GM12878 (cell line): ENCODE measurements at regions not wholly inside any gene's neighbourhood (a gene's known extent, or its start where the extent isn't known, plus 50 kb on each side); places are given as distances from the start of the nearest gene placed in this dataset.

Experiments
- ATAC-seq: fragments of 200-7000 bp; cut with Tn5 transposase; 3 replicates; pipeline ENCODE4 v1.9.1; 2020; ENCODE audit warnings: mild to moderate bottlenecking, moderate library complexity
- BruUV-seq: library from RNA; stranded (reverse); fragments of 400-500 nt; replicated peaks from 2 replicates; lab custom pipeline; 2021; lab: Mats Ljungman, UMichigan
- CTCF ChIA-PET: fragments of 300-600 bp; sonication (Branson Sonifier 250); formaldehyde crosslinking; extraction: SDS; loops from one replicate; lab custom pipeline; 2021; ENCODE audit warnings: inconsistent platforms; lab: Yijun Ruan, JAX
- POLR2A ChIA-PET: fragments of 350-600 bp; formaldehyde crosslinking; extraction: SDS; loops from one replicate; lab custom pipeline; 2021; ENCODE audit warnings: inconsistent platforms; lab: Charles Lee
- RAD21 ChIA-PET: fragments of 300-600 bp; sonication (Branson Sonifier 250); formaldehyde crosslinking; loops from one replicate; lab custom pipeline; 2023; ENCODE audit warnings: antibody characterized with exemption; ENCODE audit not compliant: unreplicated experiment; lab: Charles Lee
- SMC1A ChIA-PET: fragments of 300-600 bp; sonication (Branson Sonifier 250); formaldehyde crosslinking; loops from one replicate; lab custom pipeline; 2023; ENCODE audit not compliant: unreplicated experiment, uncharacterized antibody; lab: Charles Lee
- DNase-seq: peaks from one replicate; pipeline ENCODE4 v3.0.0-alpha.2; 2011; ENCODE audit warnings: low read depth, low spot score
- FAIRE-seq: peaks from 3 replicates; lab custom pipeline; 2011; peaks lifted over from hg19 to GRCh38; lab: Jason Lieb, UNC
- H2AFZ ChIP-seq: 2 replicates; pipeline ENCODE4 v1.6.0; 2011; ENCODE audit warnings: low read depth, low read length, control low read depth; ENCODE audit not compliant: control insufficient read depth
- H3K27ac ChIP-seq: 2 replicates; pipeline ENCODE4 v1.5.1; 2011; ENCODE audit warnings: control low read depth; ENCODE audit not compliant: control insufficient read depth, insufficient read depth
- H3K27me3 ChIP-seq, 2 experiments: replicated peaks in 1 of 2; 2 replicates each; pipeline versions ENCODE4 v1.6.0 to v1.6.1; 2011; ENCODE audit warnings: low read length in 1 of 2; ENCODE audit not compliant: control insufficient read depth in 2 of 2, insufficient read depth in 2 of 2
- H3K36me3 ChIP-seq, 2 experiments: 2 replicates each; pipeline ENCODE4 v1.5.1; 2011; ENCODE audit warnings: low read length in 1 of 2; ENCODE audit not compliant: control insufficient read depth in 2 of 2, insufficient read depth in 2 of 2
- H3K4me1 ChIP-seq: 2 replicates; pipeline ENCODE4 v1.6.1; 2011; ENCODE audit warnings: mild to moderate bottlenecking, low read length, moderate library complexity, mixed read lengths; ENCODE audit not compliant: control insufficient read depth, insufficient read depth
- H3K4me2 ChIP-seq: 2 replicates; pipeline ENCODE4 v1.6.0; 2011; ENCODE audit warnings: control low read depth; ENCODE audit not compliant: control insufficient read depth, insufficient read depth
- H3K4me3 ChIP-seq: fragments of 200-600 bp; sonication (generic); 2 replicates; pipeline ENCODE4 v1.5.1; 2016
- H3K79me2 ChIP-seq: 2 replicates; pipeline ENCODE4 v1.6.0; 2011; ENCODE audit warnings: low read length; ENCODE audit not compliant: control insufficient read depth, insufficient read depth
- H3K9ac ChIP-seq: 2 replicates; pipeline ENCODE4 v1.8.0; 2011; ENCODE audit warnings: low read length, control low read depth, mixed read lengths; ENCODE audit not compliant: control insufficient read depth, insufficient read depth
- H3K9me3 ChIP-seq: replicated peaks from 3 replicates; pipeline ENCODE4 v1.5.1; 2011; ENCODE audit warnings: mild to moderate bottlenecking, low read length; ENCODE audit not compliant: control insufficient read depth, insufficient read depth
- H4K20me1 ChIP-seq: 2 replicates; pipeline ENCODE4 v1.6.0; 2011; ENCODE audit not compliant: control insufficient read depth, insufficient read depth
- BACH1 ChIP-seq: fragments of 450-650 bp; IDR thresholded peaks from 2 replicates; pipeline ENCODE4 v1.6.1; 2017; ENCODE audit warnings: mild to moderate bottlenecking, borderline replicate concordance
- BMI1 ChIP-seq: fragments of 450-650 bp; IDR thresholded peaks from 2 replicates; pipeline ENCODE4 v1.6.1; 2016; ENCODE audit warnings: mild to moderate bottlenecking, moderate library complexity, borderline replicate concordance
- BRCA1 ChIP-seq: IDR thresholded peaks from 2 replicates; pipeline ENCODE4 v1.6.1; 2011; ENCODE audit warnings: low read depth, low read length, improper control_type of control experiment
- CBX3 ChIP-seq: fragments of 200-600 bp; sonication (generic); IDR thresholded peaks from 2 replicates; pipeline ENCODE4 v1.6.1; 2016; ENCODE audit warnings: low read depth, borderline replicate concordance
- CREM ChIP-seq: IDR thresholded peaks from 2 replicates; pipeline ENCODE4 v1.6.1; 2014; ENCODE audit warnings: antibody characterized with exemption, low read depth
- EED ChIP-seq: sonication (generic); IDR thresholded peaks from 2 replicates; pipeline ENCODE4 v1.6.1; 2016; ENCODE audit warnings: antibody characterized with exemption, low read depth
- EZH2 ChIP-seq: IDR thresholded peaks from 2 replicates; pipeline ENCODE4 v1.6.1; 2012; ENCODE audit warnings: low read depth, mild to moderate bottlenecking, control low read depth, inconsistent platforms, low read length, borderline replicate concordance; ENCODE audit not compliant: control insufficient read depth
- HDAC2 ChIP-seq: fragments of 200-600 bp; sonication (generic); IDR thresholded peaks from 2 replicates; pipeline ENCODE4 v1.6.1; 2017
- MTA2 ChIP-seq: fragments of 450-650 bp; IDR thresholded peaks from 2 replicates; pipeline ENCODE4 v1.6.1; 2016; ENCODE audit warnings: low read depth, mild to moderate bottlenecking, moderate library complexity
- NFXL1 ChIP-seq: fragments of 450-650 bp; IDR thresholded peaks from 2 replicates; pipeline ENCODE4 v1.6.1; 2017; ENCODE audit warnings: antibody characterized with exemption, mild to moderate bottlenecking, borderline replicate concordance
- TCF7 ChIP-seq: IDR thresholded peaks from 2 replicates; pipeline ENCODE4 v1.6.1; 2014; ENCODE audit warnings: antibody characterized with exemption, borderline replicate concordance
- WRNIP1 ChIP-seq: IDR thresholded peaks from 2 replicates; pipeline ENCODE4 v1.6.1; 2011; ENCODE audit warnings: low read depth, low read length, improper control_type of control experiment, borderline replicate concordance
- YY1 ChIP-seq: IDR thresholded peaks from 2 replicates; pipeline ENCODE4 v1.6.1; 2011; ENCODE audit warnings: low read depth, mild to moderate bottlenecking, low read length
- ZNF207 ChIP-seq: fragments of 450-650 bp; IDR thresholded peaks from 2 replicates; pipeline ENCODE4 v1.6.1; 2014; ENCODE audit warnings: antibody characterized with exemption, mild to moderate bottlenecking, borderline replicate concordance
- ZNF24 ChIP-seq: fragments of 450-650 bp; IDR thresholded peaks from 2 replicates; pipeline ENCODE4 v1.6.1; 2017; ENCODE audit warnings: antibody characterized with exemption, mild to moderate bottlenecking
- ZNF384 ChIP-seq: IDR thresholded peaks from 2 replicates; pipeline ENCODE4 v1.6.1; 2012; ENCODE audit warnings: low read depth, mild to moderate bottlenecking, low read length, improper control_type of control experiment, borderline replicate concordance
- WGBS: methylation state at CpG from one replicate; pipeline ENCODE4 v1.1.6; 2016; ENCODE audit warnings: low lambda C conversion rate; ENCODE audit not compliant: insufficient replicate concordance, insufficient coverage; ENCODE audit errors: missing lambda C conversion rate; 5-methylcytosine and 5-hydroxymethylcytosine counted together
- in situ Hi-C: fragments of 300-500 bp; cut with MboI; formaldehyde crosslinking; loops from 9 replicates; pipeline ENCODE4 v1.14.3; 2018; ENCODE audit warnings: mixed read lengths
- intact Hi-C: fragments of 100-400 bp; cut with micrococcal nuclease; formaldehyde crosslinking; loops from one replicate; pipeline ENCODE4 v1.14.2; 2022; ENCODE audit not compliant: unreplicated experiment
- TF ChIP-seq, protein P1 (sequence below): fragments of 450-650 bp; IDR thresholded peaks from 2 replicates; pipeline ENCODE4 v1.6.1; 2017; ENCODE audit warnings: antibody characterized with exemption, mild to moderate bottlenecking, moderate library complexity
- TF ChIP-seq, protein P2 (sequence below): fragments of 450-650 bp; IDR thresholded peaks from 2 replicates; pipeline ENCODE4 v1.6.1; 2017; ENCODE audit warnings: low read depth, mild to moderate bottlenecking, moderate library complexity
- TF ChIP-seq, protein P3 (sequence below): fragments of 450-650 bp; IDR thresholded peaks from 2 replicates; pipeline ENCODE4 v1.6.1; 2016; ENCODE audit warnings: mild to moderate bottlenecking

DNA sequence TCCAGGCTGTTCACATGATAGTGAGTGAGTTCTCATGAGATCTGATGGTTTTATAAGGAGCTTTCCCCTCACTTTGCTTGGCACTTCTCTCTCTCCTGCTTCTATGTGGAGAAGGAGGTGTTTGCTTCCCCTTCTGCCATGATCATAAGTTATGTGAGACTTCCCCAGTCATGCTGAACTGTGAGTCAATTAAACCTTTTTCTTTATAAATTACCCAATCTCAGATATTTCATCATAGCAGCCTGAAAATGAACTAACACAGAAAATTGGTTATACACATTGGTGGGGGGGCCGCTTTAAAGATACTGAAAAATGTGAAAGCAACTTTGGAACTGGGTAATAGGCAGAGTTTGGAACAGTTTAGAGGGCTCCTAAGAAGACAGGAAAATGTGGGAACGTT is 741.1 kb upstream of the LUZP2 start:
- ChIA-PET SMC1A (no interaction called here), RAD21 (no interaction called here), POLR2A (interaction anchor here (0.6 kb wide), 1 partner anchor 11 kb away, joined by 3 read pairs; no protein-coding TSS in a partner anchor), CTCF (no interaction called here)
- Histone ChIP-seq H3K27me3 (no peaks in the 10 kb centered on the region), H3K4me2 (no peak overlapping the region), H3K79me2 (no peaks in the 10 kb centered on the region), H3K4me1 (no peaks in the 10 kb centered on the region), H3K9me3 (no peaks in the 10 kb centered on the region), H3K4me3 (no peak overlapping the region), H3K36me3 (no peaks in the 10 kb centered on the region), H2AFZ (no peak overlapping the region), H4K20me1 (no peaks in the 10 kb centered on the region), H3K9ac (no peak overlapping the region), H3K27ac (no peak overlapping the region)
- ATAC-seq, result no peak
- 38% methylated on average over 2 of the region's 2 CpGs for WGBS
- intact Hi-C loops (no loop called here), in situ Hi-C loops (no loop called here)
- FAIRE-seq, result no peak
- DNase-seq, result no peak
- TF ChIP-seq EED (no peak), CBX3 (no peak), BMI1 (no peak), MTA2 (no peak), BRCA1 (no peak), HDAC2 (no peak), CREM (no peak), ZNF24 (no peak), TCF7 (no peak), EZH2 (no peak), YY1 (no peak), ZNF207 (no peak), WRNIP1 (no peak), NFXL1 (no peak), BACH1 (no peak), ZNF384 (no peak)
- TF ChIP-seq, protein P1, sequence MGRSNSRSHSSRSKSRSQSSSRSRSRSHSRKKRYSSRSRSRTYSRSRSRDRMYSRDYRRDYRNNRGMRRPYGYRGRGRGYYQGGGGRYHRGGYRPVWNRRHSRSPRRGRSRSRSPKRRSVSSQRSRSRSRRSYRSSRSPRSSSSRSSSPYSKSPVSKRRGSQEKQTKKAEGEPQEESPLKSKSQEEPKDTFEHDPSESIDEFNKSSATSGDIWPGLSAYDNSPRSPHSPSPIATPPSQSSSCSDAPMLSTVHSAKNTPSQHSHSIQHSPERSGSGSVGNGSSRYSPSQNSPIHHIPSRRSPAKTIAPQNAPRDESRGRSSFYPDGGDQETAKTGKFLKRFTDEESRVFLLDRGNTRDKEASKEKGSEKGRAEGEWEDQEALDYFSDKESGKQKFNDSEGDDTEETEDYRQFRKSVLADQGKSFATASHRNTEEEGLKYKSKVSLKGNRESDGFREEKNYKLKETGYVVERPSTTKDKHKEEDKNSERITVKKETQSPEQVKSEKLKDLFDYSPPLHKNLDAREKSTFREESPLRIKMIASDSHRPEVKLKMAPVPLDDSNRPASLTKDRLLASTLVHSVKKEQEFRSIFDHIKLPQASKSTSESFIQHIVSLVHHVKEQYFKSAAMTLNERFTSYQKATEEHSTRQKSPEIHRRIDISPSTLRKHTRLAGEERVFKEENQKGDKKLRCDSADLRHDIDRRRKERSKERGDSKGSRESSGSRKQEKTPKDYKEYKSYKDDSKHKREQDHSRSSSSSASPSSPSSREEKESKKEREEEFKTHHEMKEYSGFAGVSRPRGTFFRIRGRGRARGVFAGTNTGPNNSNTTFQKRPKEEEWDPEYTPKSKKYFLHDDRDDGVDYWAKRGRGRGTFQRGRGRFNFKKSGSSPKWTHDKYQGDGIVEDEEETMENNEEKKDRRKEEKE, result no peak
- TF ChIP-seq, protein P2, sequence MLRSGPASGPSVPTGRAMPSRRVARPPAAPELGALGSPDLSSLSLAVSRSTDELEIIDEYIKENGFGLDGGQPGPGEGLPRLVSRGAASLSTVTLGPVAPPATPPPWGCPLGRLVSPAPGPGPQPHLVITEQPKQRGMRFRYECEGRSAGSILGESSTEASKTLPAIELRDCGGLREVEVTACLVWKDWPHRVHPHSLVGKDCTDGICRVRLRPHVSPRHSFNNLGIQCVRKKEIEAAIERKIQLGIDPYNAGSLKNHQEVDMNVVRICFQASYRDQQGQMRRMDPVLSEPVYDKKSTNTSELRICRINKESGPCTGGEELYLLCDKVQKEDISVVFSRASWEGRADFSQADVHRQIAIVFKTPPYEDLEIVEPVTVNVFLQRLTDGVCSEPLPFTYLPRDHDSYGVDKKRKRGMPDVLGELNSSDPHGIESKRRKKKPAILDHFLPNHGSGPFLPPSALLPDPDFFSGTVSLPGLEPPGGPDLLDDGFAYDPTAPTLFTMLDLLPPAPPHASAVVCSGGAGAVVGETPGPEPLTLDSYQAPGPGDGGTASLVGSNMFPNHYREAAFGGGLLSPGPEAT, result no peak
- TF ChIP-seq, protein P3, sequence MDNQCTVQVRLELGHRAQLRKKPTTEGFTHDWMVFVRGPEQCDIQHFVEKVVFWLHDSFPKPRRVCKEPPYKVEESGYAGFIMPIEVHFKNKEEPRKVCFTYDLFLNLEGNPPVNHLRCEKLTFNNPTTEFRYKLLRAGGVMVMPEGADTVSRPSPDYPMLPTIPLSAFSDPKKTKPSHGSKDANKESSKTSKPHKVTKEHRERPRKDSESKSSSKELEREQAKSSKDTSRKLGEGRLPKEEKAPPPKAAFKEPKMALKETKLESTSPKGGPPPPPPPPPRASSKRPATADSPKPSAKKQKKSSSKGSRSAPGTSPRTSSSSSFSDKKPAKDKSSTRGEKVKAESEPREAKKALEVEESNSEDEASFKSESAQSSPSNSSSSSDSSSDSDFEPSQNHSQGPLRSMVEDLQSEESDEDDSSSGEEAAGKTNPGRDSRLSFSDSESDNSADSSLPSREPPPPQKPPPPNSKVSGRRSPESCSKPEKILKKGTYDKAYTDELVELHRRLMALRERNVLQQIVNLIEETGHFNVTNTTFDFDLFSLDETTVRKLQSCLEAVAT, result no peak
- no TSS peak for BruUV-seq
